ENCODE measurements at regions not wholly inside any gene's neighbourhood (a gene's known extent, or its start where the extent isn't known, plus 50 kb on each side); places are given as distances from the start of the nearest gene placed in this dataset.

DNA sequence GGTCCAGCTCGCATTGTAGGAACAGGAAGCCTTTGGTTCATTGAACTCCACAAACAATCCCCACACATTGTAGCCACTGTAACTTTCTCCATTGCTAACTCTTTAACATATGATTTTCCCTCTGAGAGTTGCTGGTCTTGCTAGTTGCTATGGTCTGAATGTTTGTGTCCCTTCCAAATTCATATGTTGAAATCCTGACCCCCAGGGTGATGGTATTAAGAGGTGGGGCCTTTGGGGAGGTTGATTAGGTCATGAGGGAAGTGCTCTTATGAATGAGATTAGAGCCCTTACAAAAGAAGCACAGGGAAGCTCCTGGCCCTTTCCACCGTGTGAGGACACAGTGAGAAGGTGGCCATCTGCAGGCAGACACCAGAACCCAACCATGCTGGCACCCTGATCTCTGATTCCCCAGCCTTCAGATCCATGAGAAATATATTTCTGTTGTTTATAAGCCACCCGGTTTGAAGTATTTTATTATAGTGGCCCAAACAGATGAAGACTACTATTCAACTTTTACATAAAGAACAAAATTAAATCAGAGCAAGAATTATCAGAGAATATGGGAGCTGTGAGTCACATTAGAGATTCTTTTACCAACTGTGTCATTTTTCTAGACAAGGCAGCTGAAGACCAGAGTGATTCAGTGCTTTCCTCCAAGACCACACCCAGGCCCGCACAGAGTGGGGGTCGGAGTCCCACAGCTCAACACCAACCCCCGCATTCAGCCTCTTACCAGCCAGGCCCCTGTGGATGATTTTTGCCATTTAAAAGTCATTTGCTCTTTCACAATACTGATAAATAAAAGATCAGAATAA lies 143.0 kb downstream of the SAMD5 start:
- Mint-ChIP-seq H3K4me1 (no peaks in the 10 kb centered on the region), H3K27ac (no peak overlapping the region), H3K4me3 (no peak overlapping the region), H3K27me3 (peaks cover 0 to 14% (median 0%) of the 10 kb centered on the region in 5 donors), H3K9me3 (peaks cover 0 to 9% (median 0%) of the 10 kb centered on the region in 11 donors), H3K36me3 (no peaks in the 10 kb centered on the region)
- POLR2A ChIA-PET, result no interaction called here
- no peak overlapping the region for H3K4me3 ChIP-seq (ENCODE audit: low read length)
- H3K27me3 ChIP-seq (ENCODE audit: control insufficient read depth in 2 of 2, insufficient read depth in 2 of 2, low read length in 2 of 2), result no peaks in the 10 kb centered on the region
- CTCF ChIA-PET, result interaction anchor here (0.6 kb wide), 1 partner anchor 791 kb away, joined by 3 read pairs; no protein-coding TSS in a partner anchor
- DNase-seq, result no peak
- H3K9me3 ChIP-seq (ENCODE audit: control insufficient read depth in 2 of 3, low read length in 3 of 3), result no peaks in the 10 kb centered on the region
- H3K36me3 ChIP-seq (ENCODE audit: control insufficient read depth in 2 of 3, insufficient read depth in 3 of 3, low read length in 3 of 3), result no peaks in the 10 kb centered on the region
- no peak overlapping the region for H3K27ac ChIP-seq (ENCODE audit: low read depth, low read length)
- no peaks in the 10 kb centered on the region for H3K4me1 ChIP-seq (ENCODE audit: control insufficient read depth in 2 of 2, insufficient read depth in 2 of 2, low read length in 2 of 2)
- intact Hi-C loops (cut with micrococcal nuclease), result loop anchor here in 1 of 2 donors (2.0 kb wide), 1 partner anchor 795 kb away; no protein-coding TSS in a partner anchor
- no peak for ATAC-seq

DNA sequence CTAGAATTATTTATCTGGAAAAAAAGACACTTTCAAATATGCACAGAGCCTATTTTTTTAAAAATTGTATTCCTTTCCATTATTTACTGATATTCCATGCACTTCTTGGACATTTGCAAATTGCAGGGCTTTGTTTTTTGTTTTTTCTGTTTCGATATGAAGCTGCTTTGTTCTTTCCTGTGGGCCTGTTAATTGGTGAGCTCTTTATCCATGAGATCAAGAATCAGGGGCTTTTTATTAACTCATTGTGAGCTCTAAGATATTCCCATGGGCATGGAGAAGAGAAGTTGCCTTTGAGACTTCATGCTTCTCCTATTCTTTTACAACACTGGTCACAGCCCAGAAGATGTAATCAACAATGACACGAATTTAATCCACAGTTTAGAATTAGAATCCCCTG lies 145.1 kb downstream of the SAMD5 start:
- CTCF ChIA-PET, result no interaction called here

DNA sequence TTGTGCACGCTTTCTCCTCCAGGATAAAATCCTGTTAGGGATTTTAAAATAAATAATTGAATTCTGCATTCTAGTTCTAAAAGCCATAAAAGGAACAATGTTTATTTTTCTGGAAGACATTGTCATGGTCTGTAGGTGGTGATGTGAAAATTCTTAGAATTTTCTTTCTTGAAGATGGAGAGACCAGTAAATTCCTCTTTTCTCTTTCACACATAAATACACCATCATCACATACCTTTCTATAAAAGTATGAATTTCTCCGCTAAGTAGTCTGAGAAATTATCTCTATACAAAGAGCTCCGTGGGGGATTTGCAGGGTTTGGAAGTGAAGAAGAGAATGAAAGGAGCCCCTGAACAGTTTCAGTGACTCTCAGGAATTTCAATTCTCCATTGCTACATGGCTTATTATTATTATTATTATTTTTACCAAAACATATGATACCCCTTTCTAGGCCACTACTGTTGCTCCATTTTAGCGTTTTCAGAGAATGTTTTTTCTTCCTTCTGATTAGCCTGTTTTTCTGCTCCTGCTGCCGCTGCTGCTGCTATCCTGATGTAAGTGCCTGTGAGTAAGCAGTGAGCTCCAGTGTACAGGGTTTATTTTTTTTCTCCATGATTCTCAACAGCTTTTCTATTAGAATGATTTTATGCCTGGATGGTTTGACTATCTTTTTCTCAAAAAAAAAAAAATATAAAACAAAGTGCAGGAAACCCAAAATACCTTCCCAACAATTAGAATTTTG lies 145.8 kb downstream of the SAMD5 start:
- no peak for ATAC-seq
- POLR2A ChIA-PET, result no interaction called here
- no peak overlapping the region for H3K27ac Mint-ChIP-seq
- intact Hi-C loops (cut with micrococcal nuclease), result no loop called here
- no peaks in the 10 kb centered on the region for H3K4me1 Mint-ChIP-seq
- H3K4me1 ChIP-seq (ENCODE audit: control insufficient read depth in 2 of 2, insufficient read depth in 2 of 2, low read length in 2 of 2), result no peaks in the 10 kb centered on the region
- DNase-seq, result no peak
- H3K4me3 ChIP-seq (ENCODE audit: low read length), result no peak overlapping the region
- H3K9me3 Mint-ChIP-seq, result peaks cover 0 to 6% (median 0%) of the 10 kb centered on the region in 11 donors
- H3K27ac ChIP-seq (ENCODE audit: low read depth, low read length), result no peak overlapping the region
- H3K4me3 Mint-ChIP-seq, result no peak overlapping the region
- H3K36me3 Mint-ChIP-seq, result no peaks in the 10 kb centered on the region
- H3K36me3 ChIP-seq (ENCODE audit: control insufficient read depth in 2 of 3, insufficient read depth in 3 of 3, low read length in 3 of 3), result no peaks in the 10 kb centered on the region
- H3K27me3 ChIP-seq (ENCODE audit: control insufficient read depth in 2 of 2, insufficient read depth in 2 of 2, low read length in 2 of 2), result no peaks in the 10 kb centered on the region
- peaks cover 0 to 14% (median 0%) of the 10 kb centered on the region in 5 donors for H3K27me3 Mint-ChIP-seq
- CTCF ChIA-PET, result no interaction called here
- H3K9me3 ChIP-seq (ENCODE audit: control insufficient read depth in 2 of 3, low read length in 3 of 3), result no peaks in the 10 kb centered on the region

More for the DNA sequence above, 145.1 kb downstream of the SAMD5 start:
- Histone ChIP-seq H3K27ac (ENCODE audit: low read depth, low read length) (no peak overlapping the region), H3K4me1 (ENCODE audit: control insufficient read depth in 2 of 2, insufficient read depth in 2 of 2, low read length in 2 of 2) (no peaks in the 10 kb centered on the region), H3K9me3 (ENCODE audit: control insufficient read depth in 2 of 3, low read length in 3 of 3) (no peaks in the 10 kb centered on the region), H3K4me3 (ENCODE audit: low read length) (no peak overlapping the region), H3K36me3 (ENCODE audit: control insufficient read depth in 2 of 3, insufficient read depth in 3 of 3, low read length in 3 of 3) (no peaks in the 10 kb centered on the region), H3K27me3 (ENCODE audit: control insufficient read depth in 2 of 2, insufficient read depth in 2 of 2, low read length in 2 of 2) (no peaks in the 10 kb centered on the region)
- POLR2A ChIA-PET, result no interaction called here
- intact Hi-C loops (cut with micrococcal nuclease), result no loop called here
- no peaks in the 10 kb centered on the region for H3K4me1 Mint-ChIP-seq
- no peak overlapping the region for H3K4me3 Mint-ChIP-seq
- peaks cover 0 to 14% (median 0%) of the 10 kb centered on the region in 5 donors for H3K27me3 Mint-ChIP-seq
- H3K27ac Mint-ChIP-seq, result no peak overlapping the region
- no peak for ATAC-seq
- H3K9me3 Mint-ChIP-seq, result peaks cover 0 to 6% (median 0%) of the 10 kb centered on the region in 11 donors
- no peaks in the 10 kb centered on the region for H3K36me3 Mint-ChIP-seq
- DNase-seq, result no peak

DNA sequence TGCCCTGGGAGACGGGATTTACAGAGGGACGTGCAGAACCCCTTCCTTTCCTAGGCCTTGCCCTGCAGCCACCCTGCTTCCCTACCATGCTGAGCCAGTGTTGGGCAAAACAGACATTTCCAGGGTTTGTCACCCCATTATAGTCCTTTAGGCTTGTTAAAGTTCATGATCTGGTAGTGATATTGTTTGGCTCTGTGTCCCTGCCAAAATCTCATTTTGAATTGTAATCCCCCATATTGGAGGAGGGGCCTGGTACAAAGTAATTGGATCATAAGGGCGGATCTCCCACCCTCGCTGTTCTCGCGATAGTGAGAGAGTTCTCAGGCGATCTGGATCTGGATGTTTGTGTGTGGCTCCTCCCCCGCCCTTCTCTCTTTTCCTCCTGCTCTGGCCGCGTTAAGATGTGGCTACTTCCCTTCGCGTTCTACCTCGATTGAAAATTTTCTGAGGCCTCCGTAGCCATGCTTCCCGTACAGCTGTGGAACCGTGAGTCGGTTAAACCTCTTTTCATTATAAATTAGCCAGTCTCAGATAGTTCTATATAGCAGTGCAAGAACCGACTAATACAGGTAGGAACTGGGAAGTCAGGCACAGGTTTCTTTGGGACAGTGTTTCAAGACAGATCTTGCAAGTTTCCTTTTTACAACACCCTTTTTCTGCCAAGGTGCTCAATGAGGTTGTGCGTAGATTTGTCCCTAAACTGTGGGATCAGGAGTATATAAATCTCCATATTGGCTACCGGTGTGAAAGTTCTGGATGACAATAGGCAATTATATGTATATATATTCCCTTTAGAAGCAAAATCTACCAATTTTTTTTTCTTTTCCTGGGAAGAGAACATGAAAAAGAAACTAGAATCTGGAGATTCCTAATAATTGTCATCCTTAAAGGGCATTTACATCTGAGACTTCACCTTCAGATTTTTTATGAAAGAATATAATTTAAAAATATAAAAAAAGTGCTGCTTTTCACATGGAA lies 152.1 kb downstream of the SAMD5 start:
- Histone ChIP-seq H3K4me1 (ENCODE audit: control insufficient read depth in 2 of 2, insufficient read depth in 2 of 2, low read length in 2 of 2) (no peaks in the 10 kb centered on the region), H3K27ac (ENCODE audit: low read depth, low read length) (no peak overlapping the region), H3K27me3 (ENCODE audit: control insufficient read depth in 2 of 2, insufficient read depth in 2 of 2, low read length in 2 of 2) (no peaks in the 10 kb centered on the region), H3K4me3 (ENCODE audit: low read length) (no peak overlapping the region), H3K9me3 (ENCODE audit: control insufficient read depth in 2 of 3, low read length in 3 of 3) (no peaks in the 10 kb centered on the region), H3K36me3 (ENCODE audit: control insufficient read depth in 2 of 3, insufficient read depth in 3 of 3, low read length in 3 of 3) (no peaks in the 10 kb centered on the region)
- intact Hi-C loops (cut with micrococcal nuclease), result no loop called here
- H3K27ac Mint-ChIP-seq, result no peak overlapping the region
- peaks cover 0 to 2% (median 0%) of the 10 kb centered on the region in 7 donors for H3K4me1 Mint-ChIP-seq
- no peak for DNase-seq
- no peaks in the 10 kb centered on the region for H3K27me3 Mint-ChIP-seq
- H3K36me3 Mint-ChIP-seq, result no peaks in the 10 kb centered on the region
- ChIA-PET CTCF (no interaction called here), POLR2A (no interaction called here)
- H3K4me3 Mint-ChIP-seq, result no peak overlapping the region
- H3K9me3 Mint-ChIP-seq, result peaks cover 0 to 2% (median 0%) of the 10 kb centered on the region in 11 donors
- no peak for ATAC-seq

DNA sequence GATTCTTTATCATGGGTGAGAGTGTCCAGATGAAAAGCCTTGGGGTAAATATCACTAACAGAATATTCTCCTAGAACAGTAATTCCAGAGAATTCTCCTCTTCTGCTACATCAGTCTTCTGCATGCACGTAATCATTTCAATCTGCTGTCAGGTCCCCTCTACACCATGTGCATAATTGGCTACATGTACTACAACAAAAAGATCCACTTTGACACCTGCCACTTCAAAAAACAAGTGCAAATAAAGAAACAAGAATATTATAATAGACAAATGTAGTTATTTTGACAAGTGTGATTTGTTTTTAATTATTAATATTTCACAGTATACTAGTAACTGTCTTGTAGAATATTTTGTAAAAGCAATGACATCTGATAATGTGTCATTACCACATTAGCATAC lies 154.2 kb downstream of the SAMD5 start:
- CTCF ChIA-PET, result no interaction called here
- Mint-ChIP-seq H3K9me3 (peaks cover 0 to 2% (median 0%) of the 10 kb centered on the region in 11 donors), H3K27ac (no peak overlapping the region), H3K27me3 (no peaks in the 10 kb centered on the region), H3K36me3 (no peaks in the 10 kb centered on the region), H3K4me1 (peaks cover 0 to 2% (median 0%) of the 10 kb centered on the region in 7 donors), H3K4me3 (no peak overlapping the region)
- H3K4me1 ChIP-seq (ENCODE audit: control insufficient read depth in 2 of 2, insufficient read depth in 2 of 2, low read length in 2 of 2), result no peaks in the 10 kb centered on the region
- no peak for ATAC-seq
- no peaks in the 10 kb centered on the region for H3K27me3 ChIP-seq (ENCODE audit: control insufficient read depth in 2 of 2, insufficient read depth in 2 of 2, low read length in 2 of 2)
- DNase-seq, result no peak
- intact Hi-C loops (cut with micrococcal nuclease), result no loop called here
- no peak overlapping the region for H3K27ac ChIP-seq (ENCODE audit: low read depth, low read length)
- H3K36me3 ChIP-seq (ENCODE audit: control insufficient read depth in 2 of 3, insufficient read depth in 3 of 3, low read length in 3 of 3), result no peaks in the 10 kb centered on the region
- no peaks in the 10 kb centered on the region for H3K9me3 ChIP-seq (ENCODE audit: control insufficient read depth in 2 of 3, low read length in 3 of 3)
- POLR2A ChIA-PET, result no interaction called here
- H3K4me3 ChIP-seq (ENCODE audit: low read length), result no peak overlapping the region

DNA sequence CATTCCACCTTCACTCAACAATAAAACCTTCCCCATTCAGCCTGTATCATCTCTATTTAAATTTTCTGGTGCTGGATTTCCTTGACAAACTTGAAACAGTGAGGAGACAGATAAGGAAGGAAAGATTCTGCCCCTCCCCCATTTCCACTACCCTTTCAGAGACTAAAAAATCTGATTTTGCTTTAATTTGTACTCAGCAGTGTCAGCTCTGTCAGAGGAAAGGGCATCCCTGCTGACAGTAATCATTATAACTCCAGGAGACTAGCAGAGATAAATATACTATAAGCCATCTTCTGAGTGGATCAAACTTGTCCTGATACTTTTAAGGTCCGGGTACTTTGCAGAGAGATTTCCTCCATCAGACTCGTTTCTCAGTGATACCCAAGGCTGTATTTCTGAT lies 155.6 kb downstream of the SAMD5 start:
- peaks cover 0 to 2% (median 0%) of the 10 kb centered on the region in 7 donors for H3K4me1 Mint-ChIP-seq
- Histone ChIP-seq H3K4me3 (ENCODE audit: low read length) (no peak overlapping the region), H3K4me1 (ENCODE audit: control insufficient read depth in 2 of 2, insufficient read depth in 2 of 2, low read length in 2 of 2) (no peaks in the 10 kb centered on the region), H3K27ac (ENCODE audit: low read depth, low read length) (no peak overlapping the region), H3K9me3 (ENCODE audit: control insufficient read depth in 2 of 3, low read length in 3 of 3) (no peaks in the 10 kb centered on the region), H3K27me3 (ENCODE audit: control insufficient read depth in 2 of 2, insufficient read depth in 2 of 2, low read length in 2 of 2) (no peaks in the 10 kb centered on the region), H3K36me3 (ENCODE audit: control insufficient read depth in 2 of 3, insufficient read depth in 3 of 3, low read length in 3 of 3) (no peaks in the 10 kb centered on the region)
- DNase-seq (no peak), ATAC-seq (no peak)
- no peaks in the 10 kb centered on the region for H3K36me3 Mint-ChIP-seq
- H3K27ac Mint-ChIP-seq, result no peak overlapping the region
- H3K4me3 Mint-ChIP-seq, result no peak overlapping the region
- intact Hi-C loops (cut with micrococcal nuclease), result no loop called here
- peaks cover 0 to 3% (median 0%) of the 10 kb centered on the region in 11 donors for H3K9me3 Mint-ChIP-seq
- POLR2A ChIA-PET, result no interaction called here
- no peaks in the 10 kb centered on the region for H3K27me3 Mint-ChIP-seq
- CTCF ChIA-PET, result no interaction called here

Data from naive thymus-derived CD4-positive, alpha-beta T cell (primary cell).